ENCODE measurements at regions not wholly inside any gene's neighbourhood (a gene's known extent, or its start where the extent isn't known, plus 50 kb on each side); places are given as distances from the start of the nearest gene placed in this dataset.

DNA sequence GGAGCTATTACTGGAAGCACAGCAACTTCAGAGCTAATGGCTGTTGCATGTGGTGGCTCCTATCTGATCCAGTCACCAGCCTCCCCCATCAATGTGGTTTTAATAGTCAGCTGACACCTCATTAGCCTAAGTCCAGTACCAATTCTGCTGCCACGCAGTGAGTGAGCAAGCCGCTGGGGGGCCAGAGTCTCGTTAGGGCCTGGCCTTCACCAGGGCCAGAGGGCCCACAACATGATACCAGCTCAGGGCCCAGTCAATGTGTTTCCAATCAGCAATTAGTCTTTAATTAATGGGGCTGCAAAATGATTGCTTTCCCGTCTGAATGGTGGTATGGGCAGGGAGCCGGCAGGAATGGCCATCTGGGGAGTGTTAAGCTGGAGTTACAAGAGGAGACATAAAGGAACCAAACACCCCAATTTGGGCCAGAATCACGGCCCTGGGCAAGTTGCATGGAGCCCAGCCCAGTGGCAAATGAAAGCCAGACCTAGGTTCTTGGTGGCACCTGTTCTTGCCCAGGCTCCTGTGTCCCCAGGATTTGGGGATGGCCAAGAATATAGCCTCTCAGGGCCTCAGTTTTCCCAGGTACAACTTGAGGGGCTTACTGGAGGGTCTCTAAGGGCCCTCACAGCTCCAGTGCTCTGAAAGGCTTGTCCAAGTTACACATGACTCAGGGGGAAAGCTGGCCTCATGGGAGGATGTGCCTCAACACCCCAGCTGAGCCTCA, 119.2 kb downstream of the EFNB1 start:
- no peak for DNase-seq (ENCODE audit: low read depth in 2 of 2)

DNA sequence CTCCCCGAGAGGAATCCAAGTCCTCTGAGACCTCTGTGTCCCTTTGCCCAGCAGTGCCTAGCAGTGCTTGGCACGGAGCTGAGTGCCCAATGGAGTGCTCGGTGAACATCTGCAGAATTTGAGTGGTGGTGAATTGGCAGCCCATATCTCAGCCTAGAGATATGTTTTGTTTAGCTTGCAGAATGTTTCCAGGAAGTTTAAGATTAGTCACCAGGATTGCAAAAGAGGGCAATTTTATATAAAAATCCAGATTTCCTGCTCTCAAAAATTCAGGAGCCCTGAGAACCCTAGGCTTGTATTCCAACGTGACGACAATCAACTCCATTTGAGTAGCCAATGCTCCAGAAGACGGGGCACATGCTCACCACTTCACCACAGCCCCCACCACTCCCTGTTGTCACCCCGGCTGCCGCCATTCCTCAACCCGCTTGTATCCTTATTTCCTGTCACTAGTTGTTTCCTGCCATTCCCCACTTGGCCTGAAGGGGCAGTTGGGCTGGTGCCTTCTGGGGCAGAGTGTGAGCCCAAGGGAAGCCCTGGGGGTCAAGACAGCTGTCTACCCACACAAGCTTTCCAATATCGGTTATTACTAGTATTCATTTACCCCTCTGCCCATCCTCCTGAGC, 116.9 kb downstream of the EFNB1 start:
- DNase-seq (ENCODE audit: low read depth in 2 of 2) = no peak

DNA sequence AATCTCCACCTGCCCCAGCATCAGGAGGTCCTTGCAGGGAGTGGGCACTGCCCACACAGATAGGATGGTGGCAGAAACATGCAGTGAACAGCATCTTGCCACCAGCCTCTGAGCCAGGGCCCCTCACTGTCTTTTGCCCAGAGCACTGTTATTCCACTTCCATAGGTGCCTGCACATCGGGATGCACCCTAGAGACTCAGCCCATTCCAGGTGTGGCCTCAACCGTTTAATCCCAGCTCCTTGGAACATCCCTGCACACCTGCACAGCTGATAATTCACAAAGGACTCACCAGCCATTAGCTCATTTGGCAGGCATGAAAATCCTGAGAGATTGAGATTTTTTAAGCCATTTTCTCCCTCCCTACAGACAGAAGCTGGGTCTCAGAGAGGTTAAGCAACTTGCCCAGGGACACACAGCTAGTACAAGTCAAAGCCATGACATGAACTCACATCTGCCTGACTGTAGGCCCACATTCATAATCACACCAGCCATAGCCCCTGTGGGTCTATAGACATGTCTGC, 116.3 kb downstream of the EFNB1 start:
- no peak for DNase-seq (ENCODE audit: low read depth in 2 of 2)

DNA sequence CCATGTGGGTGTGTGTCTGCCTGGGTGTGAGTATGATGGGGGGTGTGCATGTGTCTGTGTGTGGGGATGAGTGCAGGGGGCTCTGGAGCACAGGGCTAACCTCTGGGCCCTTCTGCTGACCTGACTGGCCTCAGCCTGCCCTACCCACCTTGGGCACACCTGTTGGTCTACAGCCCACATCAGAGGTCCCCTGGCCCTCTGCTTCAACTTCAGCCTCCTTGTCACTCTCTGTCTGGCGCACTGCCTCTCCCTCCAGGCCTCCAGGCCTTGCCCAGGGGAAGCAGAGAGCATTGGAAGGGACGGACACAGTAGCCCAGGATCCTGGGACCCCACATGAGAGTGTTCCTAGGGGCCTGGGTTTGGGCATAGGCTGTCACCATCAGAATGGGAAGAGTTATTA, 115.4 kb downstream of the EFNB1 start:
- no peak for DNase-seq (ENCODE audit: low read depth in 2 of 2)

DNA sequence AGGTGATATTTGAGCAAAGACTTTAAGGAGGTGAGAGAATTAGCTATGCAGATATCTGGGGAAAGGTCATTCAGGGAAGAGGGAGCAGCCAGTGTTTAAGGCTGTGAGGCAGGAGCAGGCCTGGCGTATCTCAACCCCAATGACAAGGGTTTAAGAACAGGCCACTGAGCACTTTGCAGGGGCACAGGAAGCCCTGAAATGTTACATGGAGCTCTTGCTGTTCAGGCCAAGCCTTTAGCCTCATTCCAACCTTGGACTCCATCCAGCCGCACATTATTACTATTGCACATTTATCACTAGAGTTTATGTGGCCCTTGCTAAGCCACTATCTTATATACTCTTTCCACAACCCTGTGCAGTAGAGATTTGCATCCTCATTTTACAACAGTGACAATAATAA, 114.0 kb downstream of the EFNB1 start:
- DNase-seq (ENCODE audit: low read depth in 2 of 2) = no peak

DNA sequence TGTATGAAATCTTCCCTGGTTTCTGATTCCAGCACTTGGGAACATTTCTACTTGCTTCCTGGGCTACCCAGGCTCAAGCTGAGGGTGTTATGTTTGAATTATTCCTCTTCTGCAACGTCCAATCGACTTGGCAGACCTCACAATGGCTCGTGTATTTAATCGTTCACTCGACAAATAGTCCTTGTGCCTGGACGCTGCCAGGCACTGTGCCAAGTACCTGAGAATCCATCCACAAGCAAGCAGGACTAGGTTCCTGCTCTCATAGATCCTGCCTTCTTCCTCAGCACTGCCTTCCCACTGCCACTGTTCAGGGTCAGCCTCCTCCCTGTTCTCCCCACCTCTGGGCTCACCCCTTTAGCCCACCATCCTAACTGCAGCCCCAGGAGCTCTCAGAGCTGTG, 113.3 kb downstream of the EFNB1 start:
- no peak for DNase-seq (ENCODE audit: low read depth in 2 of 2)

DNA sequence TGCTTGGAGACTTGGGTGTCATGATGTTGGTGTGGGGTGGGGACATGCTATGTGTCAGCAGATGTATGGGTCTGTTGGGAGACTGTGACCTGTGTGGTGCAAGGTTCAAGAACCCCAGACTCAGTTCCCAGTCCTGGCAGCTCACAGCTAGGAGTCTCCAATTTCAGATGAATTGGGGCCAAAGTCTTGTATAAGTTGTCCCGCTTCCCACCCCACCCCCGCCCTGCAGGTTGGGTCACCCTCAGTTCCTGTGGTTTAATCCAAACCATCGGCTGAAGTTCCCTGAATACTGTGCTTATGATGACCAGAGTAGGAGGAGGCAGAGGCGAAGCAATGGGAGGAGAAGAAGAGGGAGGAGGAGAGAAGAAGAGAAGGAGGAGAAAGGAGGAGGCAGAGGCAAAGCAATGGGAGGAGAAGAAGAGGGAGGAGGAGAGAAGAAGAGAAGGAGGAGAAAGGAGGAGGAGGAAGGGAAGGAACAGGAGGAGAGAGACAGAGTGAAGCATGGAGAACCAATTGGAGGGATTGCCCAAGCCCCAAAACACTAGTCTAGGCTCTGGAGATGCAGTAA, 112.6 kb downstream of the EFNB1 start:
- DNase-seq (ENCODE audit: low read depth in 2 of 2) = no peak

DNA sequence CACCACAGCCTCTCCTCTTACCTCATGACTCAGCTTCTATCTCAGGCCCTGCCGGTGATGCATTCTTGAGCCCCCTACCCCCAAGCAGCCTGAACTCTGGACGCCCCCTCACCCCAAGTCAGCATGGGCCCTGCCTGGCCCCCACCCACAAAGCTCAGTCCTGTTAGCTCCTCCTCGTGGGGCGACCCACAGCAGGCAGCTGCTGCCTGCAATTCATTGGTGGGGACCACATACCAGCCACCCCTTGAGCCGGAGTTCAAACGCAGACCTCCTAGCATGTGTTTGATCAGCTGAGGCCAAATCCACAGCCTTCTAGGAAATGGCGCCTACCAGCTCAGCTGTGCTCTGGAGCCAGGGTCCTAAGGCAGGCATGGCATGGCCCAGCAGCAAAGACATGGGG, 111.8 kb downstream of the EFNB1 start:
- DNase-seq (ENCODE audit: low read depth in 2 of 2) = no peak

DNA sequence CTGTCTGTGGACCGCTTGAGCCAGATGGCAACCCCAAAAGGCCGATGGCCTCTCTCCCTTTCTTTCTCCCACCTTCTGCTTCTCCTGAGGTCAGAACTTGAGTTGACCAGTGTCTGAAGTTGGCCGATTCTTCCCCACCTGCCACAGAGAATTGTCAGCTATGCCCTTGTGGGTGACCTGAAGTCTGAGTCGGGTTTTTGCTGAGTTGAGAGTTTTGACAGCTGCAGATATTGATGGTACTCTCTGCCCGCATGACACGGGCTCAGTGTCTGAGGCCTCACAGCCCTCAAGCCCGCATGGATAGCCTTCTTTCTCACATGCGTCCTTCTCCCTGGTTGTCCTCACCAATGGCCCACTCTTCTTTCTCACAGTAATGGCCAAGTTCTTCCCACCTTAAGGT, 111.0 kb downstream of the EFNB1 start:
- no peak for DNase-seq (ENCODE audit: low read depth in 2 of 2)

DNA sequence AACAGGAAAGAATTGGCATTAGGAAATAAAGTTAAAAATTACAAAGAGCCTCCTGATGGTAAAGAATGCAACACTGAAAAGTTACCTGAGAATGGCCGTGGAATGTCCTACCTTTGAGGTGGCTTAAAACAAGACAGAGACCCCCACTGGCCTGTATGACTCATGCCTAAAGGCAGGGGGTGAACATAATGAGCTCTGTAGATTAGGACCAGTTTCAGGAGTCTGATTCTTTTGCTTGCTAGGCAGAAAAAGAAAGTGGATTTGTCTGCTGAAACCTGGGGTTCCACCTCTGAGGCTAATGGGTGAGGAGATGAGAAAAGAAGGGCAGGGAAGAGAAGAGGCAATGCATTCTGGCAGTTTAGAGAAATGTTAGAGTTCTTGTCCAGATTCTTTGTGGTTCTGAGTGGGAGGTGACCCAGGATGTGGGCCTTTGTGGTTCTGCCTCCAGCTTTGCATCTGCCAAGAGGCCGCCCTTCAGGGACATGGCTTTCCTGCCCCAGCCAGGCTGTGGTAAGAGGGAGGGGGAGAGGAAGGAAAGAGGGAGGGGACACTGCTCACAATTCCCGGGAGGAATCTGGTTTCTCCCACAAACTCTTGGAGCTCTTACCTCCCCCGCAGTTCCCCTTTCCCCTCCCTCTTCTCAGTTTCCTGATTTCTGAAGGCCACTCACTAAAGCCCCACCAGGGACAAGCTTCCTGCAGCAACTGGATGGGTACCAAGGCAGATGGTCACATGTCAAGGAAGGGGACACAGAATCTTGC, 109.6 kb downstream of the EFNB1 start:
- no peak for DNase-seq (ENCODE audit: low read depth in 2 of 2)

DNA sequence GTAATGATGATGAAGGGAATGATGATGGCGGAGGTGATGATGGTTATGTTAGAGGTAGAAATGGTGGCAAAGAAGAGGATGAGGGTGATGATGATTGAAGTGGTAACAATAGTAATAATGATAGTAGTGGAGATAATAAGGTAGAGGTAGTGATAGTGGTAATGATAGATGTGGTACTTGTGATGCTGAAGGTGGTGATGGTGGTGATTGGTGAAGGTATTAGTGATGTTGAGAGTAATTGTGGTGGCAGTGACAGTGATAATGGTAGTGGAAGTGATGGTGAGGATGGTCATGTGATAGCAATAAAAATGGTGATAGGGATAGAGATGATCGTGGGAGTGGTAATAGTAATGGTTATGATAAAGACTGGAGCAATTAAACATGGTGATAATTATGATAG, 108.8 kb downstream of the EFNB1 start:
- DNase-seq (ENCODE audit: low read depth in 2 of 2) = no peak

DNA sequence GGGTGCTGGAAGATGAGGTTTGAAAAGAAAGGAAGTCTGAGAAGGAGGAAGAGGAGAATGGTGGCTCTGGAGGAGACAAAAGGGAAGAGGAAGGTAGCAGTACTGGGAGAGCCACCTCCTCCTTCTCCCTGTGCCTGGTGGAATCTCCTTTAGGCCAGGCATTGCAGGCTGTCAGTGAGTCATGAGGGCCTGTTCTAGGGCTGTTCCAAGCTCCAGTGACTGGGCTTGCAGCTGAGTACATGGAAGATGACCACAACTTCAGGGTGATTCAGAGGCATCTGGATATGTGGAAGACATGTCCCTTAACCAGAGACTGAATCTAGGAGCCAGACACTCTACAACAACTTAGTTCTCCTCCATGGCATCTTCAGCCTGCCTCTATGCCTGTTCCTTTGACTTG, 107.8 kb downstream of the EFNB1 start:
- DNase-seq (ENCODE audit: low read depth in 2 of 2) = no peak

DNA sequence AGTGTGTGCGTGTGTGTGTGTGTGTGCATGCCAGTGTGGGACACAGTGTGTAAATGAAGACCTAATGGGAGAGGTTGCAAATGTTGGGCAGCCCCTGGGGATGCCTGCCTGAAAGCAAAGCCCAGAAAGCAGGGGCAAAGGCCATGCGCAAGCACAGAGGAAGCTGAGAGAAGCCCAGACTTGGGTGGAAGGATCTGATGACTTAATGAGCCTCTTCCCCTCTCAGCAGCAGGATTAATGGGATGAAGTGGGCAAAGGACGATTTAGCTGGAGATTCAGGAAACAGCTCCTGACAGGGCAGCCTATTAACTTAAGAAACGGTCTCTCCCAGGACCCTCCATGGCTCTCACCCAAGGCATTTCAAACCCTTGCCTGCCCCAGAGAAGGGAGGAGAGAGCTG, 107.3 kb downstream of the EFNB1 start:
- no peak for DNase-seq (ENCODE audit: low read depth in 2 of 2)

DNA sequence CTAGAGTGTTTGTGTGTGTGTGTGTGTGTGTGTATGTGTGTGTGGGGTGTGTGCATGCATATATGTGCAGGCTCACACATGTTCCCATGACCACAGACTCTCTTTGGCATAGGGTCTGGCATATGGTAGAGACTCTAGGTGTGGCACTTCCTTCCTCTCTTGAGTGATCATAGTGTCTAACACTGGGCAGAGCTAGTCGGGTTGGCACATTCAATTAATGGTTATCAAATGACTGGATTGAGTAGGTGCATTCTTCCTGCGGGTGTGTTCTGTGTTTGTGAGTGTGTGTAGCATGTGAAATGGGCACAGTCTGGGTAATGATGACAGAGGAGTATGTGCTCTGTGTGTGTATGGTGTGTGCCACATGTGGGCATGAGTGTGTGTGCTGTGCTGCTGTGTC, 106.5 kb downstream of the EFNB1 start:
- DNase-seq (ENCODE audit: low read depth in 2 of 2) = no peak

DNA sequence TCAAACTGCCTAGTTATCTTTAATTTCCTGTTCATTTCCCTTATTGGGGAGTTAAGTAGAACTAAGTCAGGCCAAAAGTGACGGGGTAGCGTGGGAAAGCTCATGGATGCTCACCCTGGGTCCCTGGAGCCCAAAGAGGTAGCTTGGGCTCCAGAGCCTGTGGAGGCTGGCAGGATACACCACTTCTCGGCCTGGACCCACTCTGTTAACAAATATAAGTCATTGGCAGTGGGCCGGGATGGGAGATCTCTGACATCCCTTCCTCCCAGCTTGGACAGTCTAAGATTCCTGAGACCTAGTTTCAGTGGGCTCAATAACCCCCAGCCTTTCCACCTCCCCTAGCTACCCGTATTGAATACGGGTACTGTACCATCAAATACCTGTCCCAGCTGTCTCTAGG, 106.1 kb downstream of the EFNB1 start:
- DNase-seq (ENCODE audit: low read depth in 2 of 2) = no peak

DNA sequence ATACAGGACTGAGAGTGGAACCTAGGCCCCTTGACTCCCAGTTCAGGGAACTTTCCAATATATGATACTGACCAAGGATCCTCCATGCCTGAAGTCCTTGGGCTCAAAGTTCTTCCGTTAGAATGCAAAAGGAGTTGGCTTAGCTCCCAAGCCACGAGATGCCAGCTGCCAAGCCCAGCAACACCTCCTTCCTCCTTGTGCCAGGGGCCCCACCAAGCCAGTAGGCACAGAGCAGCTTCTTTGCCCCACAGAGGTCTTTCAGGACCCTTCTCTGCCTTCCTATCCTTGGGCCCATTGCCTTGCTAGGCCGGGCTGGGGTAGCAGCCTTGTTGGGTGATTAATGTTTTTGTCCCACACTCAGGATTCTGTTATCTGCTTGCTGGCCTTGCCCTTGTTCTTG, 105.6 kb downstream of the EFNB1 start:
- DNase-seq (ENCODE audit: low read depth in 2 of 2) = no peak

DNA sequence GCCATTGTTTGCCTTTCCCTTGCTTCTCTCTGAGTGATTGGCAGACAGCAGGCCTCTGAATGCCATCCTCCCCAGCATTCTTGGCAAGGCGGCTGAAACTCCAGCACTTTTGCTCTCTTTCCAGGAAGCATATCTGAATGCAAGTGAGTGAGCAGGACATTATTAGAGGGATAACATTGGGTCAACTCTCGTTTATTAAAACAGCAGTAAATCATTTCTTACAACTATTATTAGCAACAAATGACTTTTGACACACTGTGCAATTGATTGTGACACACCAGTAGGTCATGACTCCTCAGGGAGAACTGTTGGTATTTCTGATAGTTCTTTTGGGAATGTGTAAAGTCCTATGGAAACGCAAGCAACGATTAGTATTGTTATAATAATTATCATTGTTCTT, 103.8 kb downstream of the EFNB1 start:
- no peak for DNase-seq (ENCODE audit: low read depth in 2 of 2)

DNA sequence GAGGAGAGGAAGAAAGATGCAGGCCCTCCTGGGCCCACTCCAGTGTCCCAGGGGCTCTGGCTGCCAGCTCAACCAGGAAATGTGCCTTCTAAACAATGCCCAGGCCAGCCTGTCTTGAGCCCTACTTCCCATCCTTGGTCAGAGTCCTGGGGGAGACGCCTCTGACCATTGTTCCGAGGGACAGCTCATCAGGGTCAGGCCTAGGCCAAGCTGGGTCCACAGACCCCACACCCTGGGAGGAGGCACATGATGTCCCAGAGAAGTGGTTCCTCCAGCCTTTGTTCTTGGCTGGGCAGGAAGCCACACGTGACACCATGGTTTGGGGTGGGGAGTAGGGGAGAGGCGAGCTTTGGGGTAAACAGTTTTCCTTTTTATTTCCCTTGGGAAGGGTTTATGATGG, 102.5 kb downstream of the EFNB1 start:
- no peak for DNase-seq (ENCODE audit: low read depth in 2 of 2)

DNA sequence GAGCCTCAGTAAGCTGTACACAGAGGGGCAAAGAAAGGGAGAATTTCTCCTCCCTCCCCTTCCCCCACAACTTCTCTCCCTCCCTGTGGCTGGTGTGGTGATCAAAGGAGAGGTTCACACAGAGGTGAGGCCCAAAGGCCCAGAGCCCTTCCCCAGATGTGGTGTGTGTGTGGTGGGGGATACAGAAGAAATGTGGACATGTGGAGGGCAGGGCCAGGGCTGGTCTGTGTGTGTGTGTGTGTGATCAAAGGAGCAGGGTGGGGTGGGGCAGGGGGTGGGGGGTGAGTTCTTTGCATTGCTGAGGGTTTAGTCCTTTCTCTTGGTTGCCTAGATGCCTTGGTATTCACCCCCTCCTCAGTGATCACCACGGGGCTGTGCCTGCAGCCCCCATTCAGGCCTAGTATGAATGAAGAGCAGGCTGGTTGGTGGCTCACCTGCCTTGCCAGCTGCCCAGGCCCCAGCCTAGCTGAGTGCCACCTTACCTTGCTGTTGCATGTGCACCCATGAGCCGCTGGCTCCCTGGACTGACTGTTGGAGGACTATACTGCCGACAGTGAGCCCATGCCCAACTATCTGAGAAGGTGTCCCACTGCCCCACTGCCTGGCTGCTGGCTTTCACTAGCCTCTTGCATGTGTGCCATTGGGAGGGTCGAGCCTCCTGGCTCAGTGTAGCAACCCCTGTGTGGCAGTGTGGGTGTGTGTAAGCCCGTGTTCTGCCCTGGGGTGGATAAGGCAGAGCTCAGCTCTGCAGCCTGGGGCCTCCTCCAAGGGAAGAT, 101.9 kb downstream of the EFNB1 start:
- no peak for DNase-seq (ENCODE audit: low read depth in 2 of 2)

DNA sequence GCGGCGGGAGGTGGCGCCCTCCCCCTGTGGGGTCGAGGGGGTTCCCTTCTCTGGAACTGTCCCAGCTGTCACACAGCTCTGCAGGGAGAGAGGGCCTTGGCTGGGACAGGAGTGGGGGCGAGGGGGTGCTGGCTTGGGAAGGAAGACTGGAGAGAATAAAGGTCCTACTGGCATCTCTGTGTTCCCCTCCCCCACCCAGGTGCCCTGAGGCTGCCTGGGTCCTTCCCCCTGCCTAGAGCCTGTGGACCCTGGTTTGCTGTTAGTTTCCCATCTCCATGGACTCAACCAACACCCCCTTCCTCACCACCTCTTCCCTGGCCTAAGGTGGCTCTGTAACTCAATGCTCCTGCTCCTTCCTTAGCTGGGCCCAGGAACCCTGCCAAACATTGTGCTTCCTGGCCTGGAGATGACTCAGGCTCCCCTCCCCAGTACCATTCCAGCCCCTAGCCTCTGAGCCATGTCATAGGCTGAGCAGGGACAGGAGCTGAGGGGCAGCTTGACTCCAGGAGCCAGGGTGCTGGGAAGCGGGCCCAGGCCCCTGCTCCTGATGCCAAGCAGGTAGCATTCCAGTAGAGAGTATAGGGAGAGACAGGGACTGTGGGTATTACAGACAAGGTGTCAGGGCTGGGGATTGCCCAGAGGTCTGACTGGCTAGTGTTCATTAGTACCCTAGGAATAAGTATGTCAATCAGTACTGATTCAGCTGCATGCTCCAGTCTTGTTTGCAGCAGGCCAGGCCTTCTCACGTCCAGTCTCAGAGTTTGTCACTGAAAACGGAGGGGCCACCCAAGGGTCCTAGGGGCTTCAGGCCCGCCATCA, 100.7 kb downstream of the EFNB1 start:
- DNase-seq (ENCODE audit: low read depth in 2 of 2) = no peak

DNA sequence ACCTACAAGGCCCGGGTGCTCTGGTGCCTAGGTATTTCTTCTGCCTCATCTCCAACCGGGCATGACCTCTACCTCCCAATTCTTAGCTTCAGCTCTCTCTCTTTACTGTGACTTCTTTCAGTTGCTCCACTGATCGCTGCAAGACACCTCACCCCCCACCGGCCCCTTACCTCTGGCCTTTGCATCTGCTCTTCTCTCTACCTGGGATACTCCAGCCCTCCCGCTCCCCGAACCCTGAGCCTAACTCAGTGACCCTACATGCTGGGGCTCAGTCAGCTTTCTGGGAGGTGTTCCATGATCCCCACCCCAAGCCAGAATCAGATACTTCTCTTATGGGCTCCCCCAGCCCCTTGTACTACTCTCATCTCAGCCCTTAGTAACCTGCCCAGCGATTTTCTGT, 99.6 kb downstream of the EFNB1 start:
- DNase-seq (ENCODE audit: low read depth in 2 of 2) = no peak

Data from stimulated activated CD8-positive, alpha-beta memory T cell treated with anti-CD3 and anti-CD28 coated beads, Interleukin-2, amount 100 ng/mL, for 48 hours (primary cell).